Gastrocnemius medialis (tissue), 4 donors: ENCODE measurements at regions not wholly inside any gene's neighbourhood (a gene's known extent, or its start where the extent isn't known, plus 50 kb on each side); places are given as distances from the start of the nearest gene placed in this dataset.

Experiments
- CTCF ChIP-seq, 5 experiments: fragments of 450-650 bp in 3 of 5; fragments of 200-600 bp in 2 of 5; sonication (generic) in 2 of 5; IDR thresholded peaks in 4 of 5; conservative IDR thresholded peaks in 1 of 5; 1 replicate in 4 of 5; 2 replicates in 1 of 5; pipeline ENCODE4 v1.5.1; 2016 to 2019; ENCODE audit warnings: antibody characterized with exemption in 5 of 5, mild to moderate bottlenecking in 3 of 5, moderate library complexity in 3 of 5
- POLR2A ChIP-seq, 2 donors: fragments of 450-650 bp; IDR thresholded peaks; one replicate each; pipeline ENCODE4 v1.6.1; 2017; ENCODE audit warnings: antibody characterized with exemption in 2 of 2, mild to moderate bottlenecking in 2 of 2, moderate library complexity in 2 of 2

- TF ChIP-seq CTCF (IDR thresholded peaks at IDR 0.05 in 4 of 5, conservative IDR thresholded peaks at IDR 0.05 in 1 of 5) (no peak), POLR2A (IDR thresholded peaks at IDR 0.05) (no peak)
Observed at GRCh38 chr2:184305105-184305504, 293.2 kb upstream of the ZNF804A start.
